ENCODE measurements at regions not wholly inside any gene's neighbourhood (a gene's known extent, or its start where the extent isn't known, plus 50 kb on each side); places are given as distances from the start of the nearest gene placed in this dataset.

- DNase-seq (ENCODE audit: insufficient read length, low spot score) (no peak), FAIRE-seq (no peak)
These were observed 524.4 kb downstream of the SLC16A7 start for GRCh38 chr12:60120199-60120598.

GRCh38 chr12:60123557-60123956 lies 527.7 kb downstream of the SLC16A7 start:
- no peak for DNase-seq (ENCODE audit: insufficient read length, low spot score)
- no peak for FAIRE-seq

GRCh38 chr12:60137513-60137912 lies 541.7 kb downstream of the SLC16A7 start:
- DNase-seq (ENCODE audit: insufficient read length, low spot score): no peak
- FAIRE-seq: no peak

- DNase-seq (ENCODE audit: insufficient read length, low spot score) (no peak), FAIRE-seq (no peak)
These were observed 542.7 kb downstream of the SLC16A7 start for GRCh38 chr12:60138526-60138925.

- no peak for FAIRE-seq
- no peak for DNase-seq (ENCODE audit: insufficient read length, low spot score)
These were observed 548.6 kb downstream of the SLC16A7 start for GRCh38 chr12:60144395-60144794.

- FAIRE-seq (no peak), DNase-seq (ENCODE audit: insufficient read length, low spot score) (no peak)
These were observed 552.3 kb downstream of the SLC16A7 start for GRCh38 chr12:60148109-60148508.

GRCh38 chr12:60148831-60149230 lies 553.0 kb downstream of the SLC16A7 start:
- DNase-seq (ENCODE audit: insufficient read length, low spot score) (no peak), FAIRE-seq (no peak)

- FAIRE-seq: no peak
- DNase-seq (ENCODE audit: insufficient read length, low spot score): no peak
These were observed 556.9 kb downstream of the SLC16A7 start for GRCh38 chr12:60152756-60153155.

- DNase-seq (ENCODE audit: insufficient read length, low spot score) (no peak), FAIRE-seq (no peak)
These were observed 563.9 kb downstream of the SLC16A7 start for GRCh38 chr12:60159761-60160160.

- DNase-seq (ENCODE audit: insufficient read length, low spot score) (no peak), FAIRE-seq (no peak)
These were observed 567.3 kb downstream of the SLC16A7 start for GRCh38 chr12:60162988-60163720.

GRCh38 chr12:60165781-60166180 lies 570.0 kb downstream of the SLC16A7 start:
- FAIRE-seq (no peak), DNase-seq (ENCODE audit: insufficient read length, low spot score) (no peak)

- DNase-seq (ENCODE audit: insufficient read length, low spot score) (no peak), FAIRE-seq (no peak)
These were observed 572.6 kb downstream of the SLC16A7 start for GRCh38 chr12:60168441-60168840.

- FAIRE-seq (no peak), DNase-seq (ENCODE audit: insufficient read length, low spot score) (no peak)
These were observed 574.1 kb downstream of the SLC16A7 start for GRCh38 chr12:60169904-60170303.

GRCh38 chr12:60172266-60173211 lies 576.7 kb downstream of the SLC16A7 start:
- DNase-seq (ENCODE audit: insufficient read length, low spot score) (no peak), FAIRE-seq (no peak)

GRCh38 chr12:60173224-60174170 lies 577.7 kb downstream of the SLC16A7 start:
- DNase-seq (ENCODE audit: insufficient read length, low spot score): no peak
- FAIRE-seq: no peak

- no peak for DNase-seq (ENCODE audit: insufficient read length, low spot score)
- no peak for FAIRE-seq
These were observed 578.6 kb downstream of the SLC16A7 start for GRCh38 chr12:60174476-60174875.

- FAIRE-seq: no peak
- no peak for DNase-seq (ENCODE audit: insufficient read length, low spot score)
These were observed 579.1 kb downstream of the SLC16A7 start for GRCh38 chr12:60174941-60175340.

- FAIRE-seq (no peak), DNase-seq (ENCODE audit: insufficient read length, low spot score) (no peak)
These were observed 581.1 kb downstream of the SLC16A7 start for GRCh38 chr12:60176891-60177290.

GRCh38 chr12:60180298-60180697 lies 584.5 kb downstream of the SLC16A7 start:
- no peak for DNase-seq (ENCODE audit: insufficient read length, low spot score)
- no peak for FAIRE-seq

GRCh38 chr12:60182354-60182753 lies 586.5 kb downstream of the SLC16A7 start:
- no peak for DNase-seq (ENCODE audit: insufficient read length, low spot score)
- no peak for FAIRE-seq

- DNase-seq (ENCODE audit: insufficient read length, low spot score) (no peak), FAIRE-seq (no peak)
These were observed 588.3 kb downstream of the SLC16A7 start for GRCh38 chr12:60184096-60184495.
